ENCODE measurements at regions not wholly inside any gene's neighbourhood (a gene's known extent, or its start where the extent isn't known, plus 50 kb on each side); places are given as distances from the start of the nearest gene placed in this dataset.

- TF ChIP-seq AFF1 (IDR thresholded peaks at IDR 0.05; ENCODE audit: low read depth in 1 of 2, partially characterized antibody in 2 of 2) = no peak
Measured at GRCh38 chr16:61296814-61297213, 739.4 kb downstream of the CDH8 start (continued).

GRCh38 chr16:61296305-61296704, 739.9 kb downstream of the CDH8 start:
- ChIA-PET CTCF (ENCODE audit: low intra/inter-chr PET ratio) (no interaction called here), POLR2A (no interaction called here)
- no peak for DNase-seq (ENCODE audit: extremely low read depth in 1 of 4, low spot score in 3 of 4)
- H4K20me1 ChIP-seq (replicated peaks; ENCODE audit: control insufficient read depth, insufficient read depth, low read length) = no peaks in the 10 kb centered on the region
- in situ Hi-C loops (cut with MboI) (no loop called here), intact Hi-C loops (cut with micrococcal nuclease) (no loop called here)
- no peak overlapping the region for H3K4me2 ChIP-seq (ENCODE audit: insufficient read depth, low read length)
- no peak for ATAC-seq
- H3K9ac ChIP-seq (ENCODE audit: insufficient read depth in 1 of 2, low read depth in 2 of 2, low read length in 2 of 2) = no peak overlapping the region
- 0% methylated on average over 7 of the region's 7 CpGs for WGBS (ENCODE audit: insufficient coverage, low coverage, missing lambda C conversion rate)
- no peak overlapping the region for H3K4me3 ChIP-seq
- H2AFZ ChIP-seq (ENCODE audit: low read depth, low read length) = no peak overlapping the region
- no peaks in the 10 kb centered on the region for H3K9me1 ChIP-seq (ENCODE audit: control insufficient read depth, insufficient read depth, low read length)
- TF ChIP-seq ZNF3 (CRISPR knock-in tag; IDR thresholded peaks at IDR 0.05) (no peak), NR0B1 (IDR thresholded peaks at IDR 0.05; ENCODE audit: partially characterized antibody) (no peak), ZKSCAN3 (CRISPR knock-in tag; IDR thresholded peaks at IDR 0.05) (no peak)
- H3K4me1 ChIP-seq (replicated peaks in 1 of 2; ENCODE audit: control insufficient read depth in 2 of 2, insufficient read depth in 2 of 2, low read length in 2 of 2) = no peaks in the 10 kb centered on the region
- no peaks in the 10 kb centered on the region for H3K9me3 ChIP-seq (replicated peaks; ENCODE audit: control insufficient read depth, insufficient read depth, low read depth, low read length)
- FAIRE-seq = no peak
- H3K27me3 ChIP-seq (ENCODE audit: control insufficient read depth in 2 of 2, insufficient read depth in 2 of 2, low read length in 2 of 2) = no peaks in the 10 kb centered on the region
- BruUV-seq (replicated peaks) = no TSS peak
- H3K79me2 ChIP-seq (ENCODE audit: control insufficient read depth, insufficient read depth, low read length) = no peaks in the 10 kb centered on the region
- no peaks in the 10 kb centered on the region for H3K36me3 ChIP-seq (ENCODE audit: control insufficient read depth, insufficient read depth, low read length)
- no peak overlapping the region for H3K27ac ChIP-seq (ENCODE audit: extremely low read depth, low read depth, low read length)
